Karpas-422 (cell line): ENCODE measurements at regions not wholly inside any gene's neighbourhood (a gene's known extent, or its start where the extent isn't known, plus 50 kb on each side); places are given as distances from the start of the nearest gene placed in this dataset.

Experiments
- DNase-seq: peaks from one replicate; pipeline ENCODE4 v3.0.0-alpha.2; 2015
- H2AFZ ChIP-seq: fragments of 200-600 bp; sonication (generic); 2 replicates; pipeline ENCODE4 v1.6.1; 2014; ENCODE audit warnings: antibody characterized with exemption, low read length, mixed read lengths
- H3K27ac ChIP-seq: fragments of 200-600 bp; sonication (generic); 2 replicates; pipeline ENCODE4 v1.5.1; 2014; ENCODE audit warnings: mild to moderate bottlenecking, low read length, moderate library complexity
- H3K27me3 ChIP-seq: fragments of 200-600 bp; sonication (generic); 2 replicates; pipeline ENCODE4 v1.6.1; 2014; ENCODE audit warnings: low read length, mixed read lengths
- H3K36me3 ChIP-seq: fragments of 200-600 bp; sonication (generic); 2 replicates; pipeline ENCODE4 v1.6.1; 2014; ENCODE audit warnings: low read length, mixed read lengths; ENCODE audit not compliant: insufficient read depth
- H3K4me1 ChIP-seq: fragments of 200-600 bp; sonication (generic); 2 replicates; pipeline ENCODE4 v1.6.1; 2014; ENCODE audit warnings: mild to moderate bottlenecking, low read length, mixed read lengths
- H3K4me2 ChIP-seq: fragments of 200-600 bp; sonication (generic); 2 replicates; pipeline ENCODE4 v1.6.1; 2014; ENCODE audit warnings: low read length, low read depth, mild to moderate bottlenecking; ENCODE audit not compliant: poor library complexity, severe bottlenecking
- H3K4me3 ChIP-seq: fragments of 200-600 bp; sonication (generic); 2 replicates; pipeline ENCODE4 v1.5.1; 2014; ENCODE audit warnings: mild to moderate bottlenecking, antibody characterized with exemption, low read length, mixed read lengths
- H3K79me2 ChIP-seq: fragments of 200-600 bp; sonication (generic); 2 replicates; pipeline ENCODE4 v1.6.1; 2014; ENCODE audit warnings: mild to moderate bottlenecking, low read length, mixed read lengths
- H3K9ac ChIP-seq: fragments of 200-600 bp; sonication (generic); 2 replicates; pipeline ENCODE4 v1.6.0; 2014; ENCODE audit warnings: low read length
- H3K9me2 ChIP-seq: fragments of 200-600 bp; sonication (generic), shearing (Covaris generic); replicated peaks from 2 replicates; pipeline ENCODE4 v1.6.0; 2014; ENCODE audit warnings: mild to moderate bottlenecking, low read length, moderate library complexity; ENCODE audit not compliant: insufficient read depth
- H3K9me3 ChIP-seq: fragments of 300-700, 200-600 bp; sonication (generic); 2 replicates; pipeline ENCODE4 v1.6.1; 2014; ENCODE audit warnings: low read length, mixed read lengths
- H4K20me1 ChIP-seq: fragments of 200-600 bp; sonication (generic); 2 replicates; pipeline ENCODE4 v1.6.1; 2014; ENCODE audit warnings: mild to moderate bottlenecking, antibody characterized with exemption, low read length, low read depth; ENCODE audit not compliant: insufficient read depth

GRCh38 chr10:29876008-29876555 lies 183.3 kb downstream of the JCAD start:
- Histone ChIP-seq H3K4me3 (no peak overlapping the region), H3K4me2 (no peak overlapping the region), H3K4me1 (no peaks in the 10 kb centered on the region), H4K20me1 (no peaks in the 10 kb centered on the region), H3K9ac (no peak overlapping the region), H3K27ac (no peak overlapping the region), H3K9me3 (no peaks in the 10 kb centered on the region), H2AFZ (no peak overlapping the region), H3K36me3 (no peaks in the 10 kb centered on the region), H3K27me3 (no peaks in the 10 kb centered on the region), H3K9me2 (no peaks in the 10 kb centered on the region), H3K79me2 (no peaks in the 10 kb centered on the region)
- DNase-seq, result no peak

GRCh38 chr10:29874606-29875269 lies 184.6 kb downstream of the JCAD start:
- no peak overlapping the region for H2AFZ ChIP-seq
- no peak overlapping the region for H3K4me2 ChIP-seq

DNA sequence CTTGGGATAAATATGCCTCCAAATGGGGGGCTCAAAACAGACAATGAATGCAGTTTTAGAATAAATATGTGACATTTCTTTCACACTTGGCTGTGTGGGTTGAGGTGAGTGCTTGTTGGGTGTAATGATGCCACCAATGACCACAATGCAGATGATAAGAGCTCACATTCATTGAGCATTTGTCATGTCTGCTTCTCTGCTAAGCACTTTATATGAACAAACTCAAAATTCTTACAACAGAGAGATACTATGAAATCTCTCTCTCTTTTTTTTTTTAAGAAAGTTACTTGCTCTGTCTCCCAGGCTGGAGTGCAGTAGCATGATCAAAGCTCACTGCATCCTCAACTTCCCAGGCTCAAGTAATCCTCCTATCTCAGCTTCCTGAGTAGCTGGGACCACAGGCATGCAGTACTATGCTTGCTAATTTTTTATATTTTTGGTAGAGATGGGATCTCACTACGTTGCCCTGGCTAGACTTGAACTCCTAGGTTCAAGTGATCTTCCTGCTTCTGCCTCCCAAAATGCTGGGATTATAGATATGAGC lies 185.4 kb downstream of the JCAD start:
- Histone ChIP-seq H3K36me3 (no peaks in the 10 kb centered on the region), H3K79me2 (no peaks in the 10 kb centered on the region), H2AFZ (no peak overlapping the region), H3K9ac (no peak overlapping the region), H3K4me3 (no peak overlapping the region), H3K9me3 (no peaks in the 10 kb centered on the region), H3K27ac (no peak overlapping the region), H3K4me1 (no peaks in the 10 kb centered on the region), H3K4me2 (no peak overlapping the region), H3K27me3 (no peaks in the 10 kb centered on the region), H3K9me2 (no peaks in the 10 kb centered on the region; the same call in 1 of the 2 replicates), H4K20me1 (no peaks in the 10 kb centered on the region)
- DNase-seq, result no peak

More at GRCh38 chr10:29874606-29875269, 184.6 kb downstream of the JCAD start:
- no peaks in the 10 kb centered on the region for H3K79me2 ChIP-seq
- no peaks in the 10 kb centered on the region; the same call in 1 of the 2 replicates for H3K9me2 ChIP-seq
- no peak overlapping the region for H3K27ac ChIP-seq
- no peaks in the 10 kb centered on the region for H3K36me3 ChIP-seq
- H3K9me3 ChIP-seq, result no peaks in the 10 kb centered on the region
- no peak overlapping the region for H3K9ac ChIP-seq
- no peaks in the 10 kb centered on the region for H4K20me1 ChIP-seq
- H3K27me3 ChIP-seq, result no peaks in the 10 kb centered on the region
- no peak for DNase-seq
- no peaks in the 10 kb centered on the region for H3K4me1 ChIP-seq
- no peak overlapping the region for H3K4me3 ChIP-seq

DNA sequence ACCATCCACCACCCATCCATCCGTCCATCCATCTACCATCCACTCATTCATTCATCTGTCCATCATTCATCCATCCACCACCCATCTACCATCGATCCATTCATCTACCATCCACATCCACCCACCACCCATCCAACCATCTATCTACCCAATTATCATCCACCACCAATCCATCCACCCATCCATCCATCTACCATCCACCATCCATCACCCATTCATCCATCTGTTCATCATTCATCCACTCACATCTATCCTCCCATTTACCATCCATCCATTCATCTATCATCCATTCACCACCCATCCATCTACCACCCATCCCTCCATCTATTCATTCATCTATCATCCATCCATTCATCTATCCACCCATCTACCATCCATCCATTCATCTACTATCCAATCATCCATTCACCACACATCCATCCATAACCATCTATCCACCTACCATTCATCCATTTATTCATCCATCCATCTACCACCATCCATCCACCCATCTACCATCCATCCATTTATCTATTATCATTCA lies 188.8 kb downstream of the JCAD start:
- Histone ChIP-seq H3K79me2 (no peaks in the 10 kb centered on the region), H3K36me3 (no peaks in the 10 kb centered on the region), H4K20me1 (no peaks in the 10 kb centered on the region), H2AFZ (no peak overlapping the region), H3K4me2 (no peak overlapping the region), H3K27ac (no peak overlapping the region), H3K9me2 (no peaks in the 10 kb centered on the region; the same call in 1 of the 2 replicates), H3K27me3 (no peaks in the 10 kb centered on the region), H3K4me1 (no peaks in the 10 kb centered on the region), H3K9ac (no peak overlapping the region), H3K4me3 (no peak overlapping the region), H3K9me3 (no peaks in the 10 kb centered on the region)
- DNase-seq, result no peak

DNA sequence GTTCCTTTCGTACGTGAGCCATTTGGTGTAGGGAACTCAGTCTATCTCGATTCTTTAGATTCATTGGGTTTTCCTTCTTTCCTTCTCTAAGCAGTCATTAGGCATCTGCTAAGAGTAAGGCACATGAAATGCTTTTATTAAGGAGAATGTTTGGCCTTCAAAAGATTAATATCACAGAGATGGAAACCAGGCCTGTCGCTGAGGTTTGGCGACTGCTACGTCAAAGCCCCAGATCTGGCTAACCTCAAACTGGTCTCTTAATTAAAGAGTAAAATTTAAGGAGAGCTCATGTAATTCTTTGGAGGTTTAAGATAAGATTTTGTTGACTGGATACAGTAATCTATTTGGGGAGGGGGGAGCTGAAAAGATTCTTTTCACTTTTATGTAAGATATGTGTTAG lies 189.8 kb downstream of the JCAD start:
- no peaks in the 10 kb centered on the region for H3K4me1 ChIP-seq

GRCh38 chr10:29866356-29866755 lies 193.0 kb downstream of the JCAD start:
- H3K27me3 ChIP-seq, result no peaks in the 10 kb centered on the region
- no peak overlapping the region for H3K4me2 ChIP-seq
- H3K27ac ChIP-seq, result no peak overlapping the region
- no peaks in the 10 kb centered on the region for H4K20me1 ChIP-seq
- H3K9ac ChIP-seq, result no peak overlapping the region
- H3K4me3 ChIP-seq, result no peak overlapping the region
- DNase-seq, result no peak
- no peaks in the 10 kb centered on the region for H3K4me1 ChIP-seq
- H3K9me3 ChIP-seq, result no peaks in the 10 kb centered on the region
- H3K36me3 ChIP-seq, result no peaks in the 10 kb centered on the region
- no peaks in the 10 kb centered on the region; the same call in 1 of the 2 replicates for H3K9me2 ChIP-seq
- no peak overlapping the region for H2AFZ ChIP-seq
- H3K79me2 ChIP-seq, result no peaks in the 10 kb centered on the region

More for the DNA sequence above, 189.8 kb downstream of the JCAD start:
- Histone ChIP-seq H3K36me3 (no peaks in the 10 kb centered on the region), H3K4me3 (no peak overlapping the region), H3K9ac (no peak overlapping the region), H3K9me3 (no peaks in the 10 kb centered on the region), H3K27me3 (no peaks in the 10 kb centered on the region), H3K4me2 (no peak overlapping the region), H4K20me1 (no peaks in the 10 kb centered on the region), H3K9me2 (no peaks in the 10 kb centered on the region; the same call in 1 of the 2 replicates), H3K79me2 (no peaks in the 10 kb centered on the region), H3K27ac (no peak overlapping the region), H2AFZ (no peak overlapping the region)
- DNase-seq, result no peak

- H4K20me1 ChIP-seq, result no peaks in the 10 kb centered on the region
- H3K9me3 ChIP-seq, result no peaks in the 10 kb centered on the region
- H3K4me3 ChIP-seq, result no peak overlapping the region
- no peaks in the 10 kb centered on the region for H3K36me3 ChIP-seq
- H2AFZ ChIP-seq, result no peak overlapping the region
- no peaks in the 10 kb centered on the region; the same call in 1 of the 2 replicates for H3K9me2 ChIP-seq
- no peaks in the 10 kb centered on the region for H3K79me2 ChIP-seq
- no peaks in the 10 kb centered on the region for H3K27me3 ChIP-seq
- DNase-seq, result no peak
- H3K4me1 ChIP-seq, result no peaks in the 10 kb centered on the region
- no peak overlapping the region for H3K27ac ChIP-seq
- H3K9ac ChIP-seq, result no peak overlapping the region
- H3K4me2 ChIP-seq, result no peak overlapping the region
Observed at GRCh38 chr10:29865700-29866355, 193.6 kb downstream of the JCAD start.
